HCT116 (cell line): ENCODE measurements at regions not wholly inside any gene's neighbourhood (a gene's known extent, or its start where the extent isn't known, plus 50 kb on each side); places are given as distances from the start of the nearest gene placed in this dataset.

ENCODE experiments used
- ATAC-seq: fragments of 200-7000 bp; cut with Tn5 transposase; 2 replicates; pipeline ENCODE4 v1.9.1; 2020; ENCODE audit warnings: mild to moderate bottlenecking, moderate library complexity
- BruUV-seq: library from RNA; stranded (reverse); fragments of 400-500 nt; replicated peaks from 2 replicates; lab custom pipeline; 2021; lab: Mats Ljungman, UMichigan
- CTCF ChIA-PET: fragments of 300-600 bp; sonication (Branson Sonifier 250); formaldehyde crosslinking; loops from one replicate; lab custom pipeline; 2021; ENCODE audit warnings: antibody characterized with exemption; lab: Charles Lee
- POLR2A ChIA-PET: fragments of 300-600, 350-600 bp; sonication (Branson Sonifier 250); formaldehyde crosslinking; loops from one replicate; lab custom pipeline; 2021; ENCODE audit warnings: antibody characterized with exemption; lab: Charles Lee
- RAD21 ChIA-PET, 2 experiments: fragments of 300-600 bp; sonication (Branson Sonifier 250); formaldehyde crosslinking; loops; one replicate each; lab custom pipeline; 2023; ENCODE audit warnings: low total read pairs in 2 of 2; ENCODE audit not compliant: uncharacterized antibody in 2 of 2, unreplicated experiment in 2 of 2, low non-redundant PET in 1 of 2; lab: Charles Lee
- DNase-seq: peaks from one replicate; pipeline ENCODE4 v3.0.0-alpha.2; 2010; ENCODE audit warnings: low read depth, low spot score
- H2AFZ ChIP-seq: fragments of 200-600 bp; shearing (Covaris generic), sonication (generic); 2 replicates; pipeline ENCODE4 v1.6.1; 2017; ENCODE audit warnings: low read depth, mixed run types, mixed read lengths, antibody characterized with exemption, low read length; ENCODE audit not compliant: poor library complexity, severe bottlenecking
- H3K27ac ChIP-seq: 2 replicates; pipeline ENCODE4 v1.5.1; 2012; ENCODE audit warnings: low read depth, low read length
- H3K27me3 ChIP-seq: fragments of 200-600 bp; sonication (generic); 2 replicates; pipeline ENCODE4 v1.6.1; 2016; ENCODE audit warnings: mixed run types, low read length, mixed read lengths; ENCODE audit not compliant: insufficient read depth
- H3K36me3 ChIP-seq, 2 experiments: fragments of 200-500 bp in 1 of 2; fragments of 200-600 bp in 1 of 2; sonication (Bioruptor generic) in 1 of 2; sonication (generic) in 1 of 2; 2 replicates each; pipeline versions ENCODE4 v1.5.1 to v1.6.1; 2014 to 2016; ENCODE audit warnings: low read length in 2 of 2, inconsistent platforms in 1 of 2, mixed read lengths in 1 of 2, mixed run types in 1 of 2; ENCODE audit not compliant: insufficient read depth in 2 of 2, control insufficient read depth in 1 of 2
- H3K4me1 ChIP-seq, 2 experiments: fragments of 200-600 bp in 1 of 2; sonication (generic) in 1 of 2; 2 replicates each; pipeline versions ENCODE4 v1.5.1 to v1.6.1; 2012 to 2017; ENCODE audit warnings: low read length in 2 of 2, inconsistent platforms in 1 of 2, mild to moderate bottlenecking in 1 of 2, mixed read lengths in 1 of 2, mixed run types in 1 of 2, moderate library complexity in 1 of 2; ENCODE audit not compliant: insufficient read depth in 2 of 2, control insufficient read depth in 1 of 2
- H3K4me2 ChIP-seq: fragments of 200-600 bp; sonication (generic); 2 replicates; pipeline ENCODE4 v1.6.1; 2017; ENCODE audit warnings: mixed run types, low read length, mixed read lengths
- H3K4me3 ChIP-seq, 2 experiments: fragments of 200-600 bp in 1 of 2; sonication (generic) in 1 of 2; replicated peaks in 1 of 2; 2 replicates each; pipeline ENCODE4 v1.5.1; 2011 to 2016; ENCODE audit warnings: low read length in 2 of 2, control low read depth in 1 of 2, low read depth in 1 of 2, mild to moderate bottlenecking in 1 of 2, mixed read lengths in 1 of 2, mixed run types in 1 of 2
- H3K79me2 ChIP-seq: fragments of 200-600 bp; sonication (generic); 2 replicates; pipeline ENCODE4 v1.6.1; 2017; ENCODE audit warnings: mild to moderate bottlenecking, mixed run types, low read length, moderate library complexity, mixed read lengths; ENCODE audit not compliant: insufficient read depth
- H3K9ac ChIP-seq: fragments of 200-600 bp; sonication (generic); 2 replicates; pipeline ENCODE4 v1.6.1; 2016; ENCODE audit warnings: low read length, mixed read lengths
- H3K9me2 ChIP-seq: fragments of 200-600 bp; sonication (generic), shearing (Covaris generic); 2 replicates; pipeline ENCODE4 v1.6.1; 2017; ENCODE audit warnings: mixed run types, mild to moderate bottlenecking, moderate library complexity; ENCODE audit not compliant: insufficient read depth
- H3K9me3 ChIP-seq, 2 experiments: fragments of 200-500 bp in 1 of 2; fragments of 200-600 bp in 1 of 2; sonication (Bioruptor generic) in 1 of 2; sonication (generic) in 1 of 2; 2 replicates each; pipeline ENCODE4 v1.6.1; 2014 to 2017; ENCODE audit warnings: low read length in 2 of 2, mixed read lengths in 2 of 2, inconsistent platforms in 1 of 2, low read depth in 1 of 2, mild to moderate bottlenecking in 1 of 2, mixed run types in 1 of 2, moderate library complexity in 1 of 2; ENCODE audit not compliant: control insufficient read depth in 1 of 2, insufficient read depth in 1 of 2
- H4K20me1 ChIP-seq: fragments of 200-600 bp; sonication (generic), shearing (Covaris generic); 2 replicates; pipeline ENCODE4 v1.6.1; 2017; ENCODE audit warnings: mixed run types, mild to moderate bottlenecking, moderate library complexity; ENCODE audit not compliant: insufficient read depth
- ATF3 ChIP-seq: IDR thresholded peaks from 2 replicates; pipeline ENCODE4 v1.6.1; 2012
- CBX3 ChIP-seq: IDR thresholded peaks from 2 replicates; pipeline ENCODE4 v1.6.1; 2012; ENCODE audit warnings: low read depth
- ELF1 ChIP-seq: IDR thresholded peaks from 2 replicates; pipeline ENCODE4 v1.6.1; 2012; ENCODE audit warnings: low read depth, borderline replicate concordance
- REST ChIP-seq: IDR thresholded peaks from 2 replicates; pipeline ENCODE4 v1.6.1; 2012; ENCODE audit warnings: low read depth
- SRF ChIP-seq: IDR thresholded peaks from 2 replicates; pipeline ENCODE4 v1.6.1; 2012; ENCODE audit warnings: low read depth
- intact Hi-C: fragments of 100-400 bp; cut with micrococcal nuclease; formaldehyde crosslinking; loops from 2 replicates; pipeline ENCODE4 v1.10.0; 2022
- TF ChIP-seq, protein P1 (sequence below): IDR thresholded peaks from 2 replicates; pipeline ENCODE4 v1.6.1; 2011; ENCODE audit warnings: mild to moderate bottlenecking, low read length, moderate library complexity; ENCODE audit not compliant: insufficient replicate concordance; ENCODE audit errors: extremely low read depth

DNA sequence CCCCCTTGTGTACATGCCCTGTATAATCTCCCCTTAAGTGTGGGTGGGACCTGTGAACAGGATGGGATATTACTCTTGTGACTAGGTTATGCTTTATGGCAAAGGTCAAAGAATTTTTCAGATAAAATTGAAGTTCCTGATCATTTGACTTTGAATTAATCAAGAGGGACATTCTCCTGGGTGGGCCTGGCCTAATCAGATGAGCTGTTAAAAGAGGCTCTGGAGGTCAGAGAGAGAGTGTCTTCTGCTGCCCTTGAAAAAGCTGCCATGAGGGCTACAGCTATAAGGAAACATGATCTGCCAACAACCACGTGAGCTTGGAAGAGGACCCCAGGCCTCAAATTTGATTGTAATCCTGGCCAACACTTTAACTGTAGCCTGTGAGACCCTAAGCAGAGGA is 125.6 kb upstream of the CSF3R start (continued):
- TF ChIP-seq, protein P1, sequence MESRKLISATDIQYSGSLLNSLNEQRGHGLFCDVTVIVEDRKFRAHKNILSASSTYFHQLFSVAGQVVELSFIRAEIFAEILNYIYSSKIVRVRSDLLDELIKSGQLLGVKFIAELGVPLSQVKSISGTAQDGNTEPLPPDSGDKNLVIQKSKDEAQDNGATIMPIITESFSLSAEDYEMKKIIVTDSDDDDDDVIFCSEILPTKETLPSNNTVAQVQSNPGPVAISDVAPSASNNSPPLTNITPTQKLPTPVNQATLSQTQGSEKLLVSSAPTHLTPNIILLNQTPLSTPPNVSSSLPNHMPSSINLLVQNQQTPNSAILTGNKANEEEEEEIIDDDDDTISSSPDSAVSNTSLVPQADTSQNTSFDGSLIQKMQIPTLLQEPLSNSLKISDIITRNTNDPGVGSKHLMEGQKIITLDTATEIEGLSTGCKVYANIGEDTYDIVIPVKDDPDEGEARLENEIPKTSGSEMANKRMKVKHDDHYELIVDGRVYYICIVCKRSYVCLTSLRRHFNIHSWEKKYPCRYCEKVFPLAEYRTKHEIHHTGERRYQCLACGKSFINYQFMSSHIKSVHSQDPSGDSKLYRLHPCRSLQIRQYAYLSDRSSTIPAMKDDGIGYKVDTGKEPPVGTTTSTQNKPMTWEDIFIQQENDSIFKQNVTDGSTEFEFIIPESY = no peak
- TF ChIP-seq ATF3 = no peak
- no peak for TF ChIP-seq CBX3
- no peak for TF ChIP-seq ELF1
- no peak for TF ChIP-seq SRF
- TF ChIP-seq, all 23 proteins: peak for 0

DNA sequence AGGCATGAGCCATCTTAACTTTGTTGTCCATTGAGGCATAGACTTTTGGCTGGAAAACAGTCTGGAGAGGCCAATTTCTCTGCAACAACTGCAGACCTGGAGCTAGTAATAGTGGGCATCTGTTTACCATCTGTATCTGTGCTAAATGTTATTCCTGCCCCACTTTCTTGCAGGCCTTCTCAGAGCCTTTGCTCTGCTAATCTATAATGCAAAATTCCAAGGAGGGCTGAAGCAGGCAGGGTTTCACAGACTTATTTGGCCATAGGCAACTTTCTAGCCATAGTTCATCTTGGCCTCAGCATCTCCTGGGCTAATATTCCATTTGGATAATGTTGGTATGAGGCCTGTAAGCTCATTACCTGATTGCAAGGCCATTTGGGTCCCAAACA is 124.5 kb upstream of the CSF3R start:
- Histone ChIP-seq H3K27me3 (peaks cover 28% of the 10 kb centered on the region), H2AFZ (no peak overlapping the region), H3K4me1 (no peaks in the 10 kb centered on the region), H3K4me2 (no peak overlapping the region), H3K36me3 (no peaks in the 10 kb centered on the region), H3K4me3 (no peak overlapping the region), H3K27ac (no peak overlapping the region), H3K79me2 (no peaks in the 10 kb centered on the region), H4K20me1 (no peaks in the 10 kb centered on the region), H3K9ac (no peak overlapping the region), H3K9me2 (no peaks in the 10 kb centered on the region), H3K9me3 (no peaks in the 10 kb centered on the region)
- no TSS peak for BruUV-seq
- no peak for TF ChIP-seq REST
- ChIA-PET POLR2A (no interaction called here), RAD21 (no interaction called here), CTCF (interaction anchor here (0.6 kb wide), 1 partner anchor 881 kb away, joined by 3 read pairs; no protein-coding TSS in a partner anchor)
- no peak for ATAC-seq
- DNase-seq = no peak
- intact Hi-C loops = loop anchor here (5.0 to 10.0 kb wide), 2 partner anchors 430 to 828 kb away; no protein-coding TSS in a partner anchor
